ENCODE measurements at regions not wholly inside any gene's neighbourhood (a gene's known extent, or its start where the extent isn't known, plus 50 kb on each side); places are given as distances from the start of the nearest gene placed in this dataset.

GRCh38 chr19:29890392-29890791 is 51.6 kb upstream of the URI1 start:
- Mint-ChIP-seq H3K4me3 (no peak overlapping the region), H3K9me3 (no peaks in the 10 kb centered on the region), H3K36me3 (no peaks in the 10 kb centered on the region), H3K4me1 (peaks cover 3% of the 10 kb centered on the region), H3K27me3 (no peaks in the 10 kb centered on the region), H3K27ac (no peak overlapping the region)
- DNase-seq: no peak

Measured in activated naive CD8-positive, alpha-beta T cell treated with anti-CD3 and anti-CD28 coated beads for 36 hours (primary cell).